GM23338 (cell line): ENCODE measurements at regions not wholly inside any gene's neighbourhood (a gene's known extent, or its start where the extent isn't known, plus 50 kb on each side); places are given as distances from the start of the nearest gene placed in this dataset.

ENCODE experiments used
- CTCF ChIP-seq, 2 experiments: fragments of 200-600 bp in 1 of 2; sonication (generic) in 1 of 2; conservative IDR thresholded peaks; 2 replicates each; pipeline versions ENCODE4 v1.5.1 to v1.6.1; 2016 to 2017; ENCODE audit warnings: antibody characterized with exemption in 2 of 2, low read depth in 2 of 2, mild to moderate bottlenecking in 2 of 2, moderate library complexity in 1 of 2
- EZH2 ChIP-seq: fragments of 200-600 bp; sonication (generic); IDR thresholded peaks from one replicate; pipeline ENCODE4 v1.8.0; 2017; ENCODE audit warnings: antibody characterized with exemption, mild to moderate bottlenecking, low read depth; ENCODE audit not compliant: unreplicated experiment
- EZH2phosphoT487 ChIP-seq: fragments of 200-600 bp; sonication (generic); IDR thresholded peaks from one replicate; pipeline ENCODE4 v1.8.1; 2018; ENCODE audit warnings: antibody characterized with exemption; ENCODE audit not compliant: unreplicated experiment
- JUNB ChIP-seq: IDR thresholded peaks from one replicate; pipeline ENCODE4 v1.6.1; 2016; ENCODE audit warnings: antibody characterized with exemption; ENCODE audit not compliant: unreplicated experiment
- POLR2AphosphoS5 ChIP-seq: IDR thresholded peaks from 2 replicates; pipeline ENCODE4 v1.6.1; 2016; ENCODE audit warnings: antibody characterized with exemption, low read depth
- REST ChIP-seq: IDR thresholded peaks from one replicate; pipeline ENCODE4 v1.6.1; 2018; ENCODE audit warnings: antibody characterized with exemption; ENCODE audit not compliant: unreplicated experiment

GRCh38 chr4:33296876-33297455 lies 2576.8 kb downstream of the PCDH7 start:
- TF ChIP-seq CTCF (conservative IDR thresholded peaks at IDR 0.05; ENCODE audit: low read depth in 2 of 2) (no peak), POLR2AphosphoS5 (no peak), EZH2phosphoT487 (no peak), EZH2 (no peak), REST (no peak), JUNB (no peak)
